ENCODE measurements at regions not wholly inside any gene's neighbourhood (a gene's known extent, or its start where the extent isn't known, plus 50 kb on each side); places are given as distances from the start of the nearest gene placed in this dataset.

DNA sequence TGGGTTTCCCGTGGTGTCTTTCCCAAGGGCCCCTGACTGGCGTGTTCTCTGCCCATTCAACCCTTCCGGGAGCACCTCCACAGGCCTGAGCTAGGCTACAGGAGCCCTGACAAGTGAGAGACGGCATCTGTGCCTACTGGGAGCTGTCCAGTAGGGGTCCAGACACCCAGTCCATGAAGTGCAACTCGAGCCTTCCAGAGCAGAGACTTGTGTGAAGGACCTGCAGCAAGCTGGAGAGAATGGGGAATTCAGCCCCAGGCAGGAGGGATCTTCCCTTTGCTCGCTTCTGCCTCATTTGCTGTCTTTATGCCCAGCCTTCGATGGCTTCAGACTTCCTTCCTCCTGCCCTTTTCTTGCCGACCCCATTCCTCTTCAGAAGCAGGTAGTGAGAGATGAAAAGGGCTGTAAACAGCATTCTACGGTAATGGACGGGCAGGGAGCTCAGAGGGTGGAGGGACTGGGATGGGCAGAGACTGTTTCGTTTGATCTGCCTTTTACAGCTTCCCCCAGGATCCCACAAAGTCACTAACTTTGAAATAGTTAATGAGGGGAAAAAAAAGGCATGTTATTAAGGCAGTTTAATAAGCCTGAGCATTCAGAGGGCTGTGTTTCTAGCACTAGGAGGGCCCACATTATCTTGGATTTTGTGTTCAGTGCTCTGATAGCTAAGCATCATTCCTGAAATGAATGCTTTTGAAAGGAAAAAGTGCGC lies 327.6 kb downstream of the FGF9 start:
- peak; percentile 32; the same call in 1 of the 2 replicates for ATAC-seq (ENCODE audit: low read depth)

More for the DNA sequence above, 327.6 kb downstream of the FGF9 start:
- 67% methylated on average over 1 of the region's 12 CpGs; no CpG with 5 or more reads in 1 of the 2 experiments for WGBS, 2 experiments (ENCODE audit: extremely low coverage in 2 of 2, insufficient read length in 1 of 2)
- CTCF ChIA-PET, result interaction anchor here (0.6 kb wide), 2 partner anchors 12 to 89 kb away, joined by 3 read pairs; no protein-coding TSS in a partner anchor
- no peak overlapping the region for H2BK15ac ChIP-seq (ENCODE audit: low read depth, low read length)
- no peaks in the 10 kb centered on the region for H4K20me1 ChIP-seq (ENCODE audit: insufficient read depth, low read length)
- no peak overlapping the region for H4K8ac ChIP-seq (ENCODE audit: low read depth in 2 of 2, low read length in 2 of 2)
- no peaks in the 10 kb centered on the region for H3K9me1 ChIP-seq (ENCODE audit: insufficient read depth, low read length)
- H2BK120ac ChIP-seq (ENCODE audit: low read depth, low read length), result no peak overlapping the region
- no peak overlapping the region for H3K56ac ChIP-seq (ENCODE audit: extremely low read depth, insufficient read depth, low read length)
- H3K27ac ChIP-seq (ENCODE audit: insufficient read depth, low read length), result no peak overlapping the region
- no peak overlapping the region for H3K23ac ChIP-seq (ENCODE audit: low read depth, low read length)
- no peak overlapping the region for H3K4me2 ChIP-seq (ENCODE audit: low read depth, low read length)
- H2AFZ ChIP-seq (replicated peaks; ENCODE audit: low read length, poor library complexity), result no peak overlapping the region
- H2AK5ac ChIP-seq (ENCODE audit: low read depth, low read length), result no peak overlapping the region
- dilution Hi-C loops (cut with HindIII; ENCODE audit: low sequenced_read_pairs, unreplicated experiment) (no loop called here), intact Hi-C loops (cut with micrococcal nuclease) (no loop called here), in situ Hi-C loops (cut with MboI; ENCODE audit: low sequenced_read_pairs) (no loop called here)
- no peak overlapping the region for H4K91ac ChIP-seq (ENCODE audit: insufficient read depth, low read depth, low read length)
- H3K18ac ChIP-seq (ENCODE audit: low read depth, low read length), result no peak overlapping the region
- no peaks in the 10 kb centered on the region for H3K79me1 ChIP-seq (ENCODE audit: low read depth in 1 of 2, low read length in 2 of 2)
- H4K5ac ChIP-seq (ENCODE audit: low read depth, low read length), result no peak overlapping the region
- BruUV-seq (replicated peaks), result no TSS peak
- DNase-seq, result no peak
- no peak overlapping the region for H3K9ac ChIP-seq (ENCODE audit: low read depth, low read length)
- no peak overlapping the region for H3K14ac ChIP-seq (replicated peaks; ENCODE audit: low read depth, low read length)
- TF ChIP-seq MAFK (IDR thresholded peaks at IDR 0.05; ENCODE audit: low read depth, low read length) (no peak), MXI1 (IDR thresholded peaks at IDR 0.05; ENCODE audit: borderline replicate concordance, low read depth, low read length) (no peak), RAD21 (IDR thresholded peaks at IDR 0.05; ENCODE audit: low read length) (no peak), SMC3 (IDR thresholded peaks at IDR 0.05; ENCODE audit: low read depth, low read length) (no peak), CHD1 (IDR thresholded peaks at IDR 0.05; ENCODE audit: low read depth, low read length) (no peak)
- H2BK5ac ChIP-seq (ENCODE audit: low read depth, low read length, poor library complexity, severe bottlenecking), result no peak overlapping the region
- no peaks in the 10 kb centered on the region for H3K36me3 ChIP-seq (ENCODE audit: control insufficient read depth, insufficient read depth, low read length)
- POLR2A ChIA-PET (ENCODE audit: unreplicated experiment), result no interaction called here
- H2BK20ac ChIP-seq (ENCODE audit: low read depth, low read length), result 0 out of 2 replicates have a peak overlapping the region, but pooled peaks have one; percentile 53
- H3K4me1 ChIP-seq (ENCODE audit: control insufficient read depth, insufficient read depth, low read length), result no peaks in the 10 kb centered on the region
- peaks cover 4% of the 10 kb centered on the region; the same call in 1 of the 2 replicates for H3K27me3 ChIP-seq (ENCODE audit: control insufficient read depth, insufficient read depth, low read length)
- no peaks in the 10 kb centered on the region for H3K9me3 ChIP-seq (ENCODE audit: control insufficient read depth, insufficient read depth, low read length)
- no peak overlapping the region for H2AK9ac ChIP-seq (replicated peaks; ENCODE audit: low read depth, low read length, poor library complexity)
- no peak overlapping the region for H3K4me3 ChIP-seq (ENCODE audit: insufficient read depth, low read depth, low read length)
- no peak overlapping the region for H3K4ac ChIP-seq (ENCODE audit: low read depth, low read length)
